Stomach (tissue), 8 donors: ENCODE measurements at regions not wholly inside any gene's neighbourhood (a gene's known extent, or its start where the extent isn't known, plus 50 kb on each side); places are given as distances from the start of the nearest gene placed in this dataset.

Source experiments
- DNase-seq, 2 donors: peaks; one replicate each; pipeline versions ENCODE4 v3.0.0 to v3.0.0-alpha.2; 2013 to 2019
- H3K27ac ChIP-seq, 5 donors: fragments of 200-600 bp in 4 of 5; sonication (generic) in 4 of 5; one replicate each; pipeline ENCODE4 v1.5.1; 2013 to 2019; ENCODE audit warnings: mild to moderate bottlenecking in 1 of 5, moderate library complexity in 1 of 5
- H3K27me3 ChIP-seq, 3 donors: fragments of 200-600 bp; sonication (generic); one replicate each; pipeline ENCODE4 v1.5.1; 2017 to 2019; ENCODE audit warnings: mixed run types in 1 of 3
- H3K36me3 ChIP-seq, 4 donors: fragments of 200-600 bp; sonication (generic); 1 replicate in 3 of 4; 2 replicates in 1 of 4; pipeline ENCODE4 v1.5.1; 2016 to 2019
- H3K4me1 ChIP-seq, 4 donors: fragments of 200-600 bp; sonication (generic); one replicate each; pipeline ENCODE4 v1.5.1; 2016 to 2019
- H3K4me3 ChIP-seq, 4 donors: fragments of 200-600 bp; sonication (generic) in 3 of 4; one replicate each; pipeline ENCODE4 v1.5.1; 2016 to 2019; ENCODE audit warnings: mild to moderate bottlenecking in 1 of 4
- H3K9me3 ChIP-seq, 4 donors: fragments of 200-600 bp; sonication (generic); one replicate each; pipeline ENCODE4 v1.5.1; 2016 to 2019
- EP300 ChIP-seq: sonication (generic); formaldehyde crosslinking; IDR thresholded peaks from one replicate; pipeline ENCODE4 v1.6.1; 2017; ENCODE audit warnings: antibody characterized with exemption
- POLR2A ChIP-seq, 4 donors: fragments of 450-650 bp; IDR thresholded peaks; one replicate each; pipeline ENCODE4 v1.6.1; 2016; ENCODE audit warnings: antibody characterized with exemption in 4 of 4, control low read depth in 2 of 4, mild to moderate bottlenecking in 1 of 4, moderate library complexity in 1 of 4
- POLR2AphosphoS5 ChIP-seq, 3 donors: sonication (generic); formaldehyde crosslinking; IDR thresholded peaks; one replicate each; pipeline ENCODE4 v1.6.1; 2016; ENCODE audit warnings: antibody characterized with exemption in 3 of 3
- WGBS, 5 donors: extraction: QIAGEN DNeasy Blood & Tissue Kit in 3 of 5; methylation state at CpG; one replicate each; pipeline versions ENCODE4 v1.1.5 to v1.1.7; 2013 to 2018; 5-methylcytosine and 5-hydroxymethylcytosine counted together
- intact Hi-C: fragments of 100-400 bp; cut with DNase I; formaldehyde crosslinking; loops from one replicate; pipeline ENCODE4 v1.15.1; 2023; ENCODE audit warnings: low total_unique reads
- TF ChIP-seq, protein P1 (sequence below), 7 experiments: fragments of 450-650 bp in 4 of 7; fragments of 200-600 bp in 3 of 7; sonication (generic) in 3 of 7; IDR thresholded peaks; one replicate each; pipeline ENCODE4 v1.5.1; 2016 to 2019; ENCODE audit warnings: antibody characterized with exemption in 7 of 7, control low read depth in 2 of 7, mild to moderate bottlenecking in 1 of 7
- donor health status: healthy with polysubstance abuse.
- donor health status: Bipolar disorder and iron deficiency.
- donor health status: healthy.

DNA sequence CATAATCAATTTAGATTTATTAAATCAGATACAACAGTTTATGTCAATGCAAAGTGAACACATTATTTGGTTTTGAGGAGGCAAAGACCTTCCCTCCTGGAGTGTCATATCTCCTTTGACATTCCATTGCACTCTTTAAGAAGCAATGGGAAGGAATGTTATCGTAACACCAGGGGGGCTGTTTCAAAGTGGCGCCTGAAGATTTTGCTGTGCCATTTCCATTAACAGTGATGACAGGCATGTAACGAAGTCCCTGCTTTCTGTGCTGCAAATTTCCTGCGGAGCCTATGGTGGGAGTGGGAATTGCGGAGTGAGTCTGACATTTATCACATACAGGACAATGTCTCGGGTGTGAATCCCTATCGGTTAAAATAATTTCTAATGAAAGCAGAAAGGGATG lies 499.6 kb upstream of the RAB6C start:
- no peaks in the 10 kb centered on the region for H3K9me3 ChIP-seq
- no peak overlapping the region for H3K4me3 ChIP-seq
- no peak for DNase-seq
- intact Hi-C loops, result no loop called here
- no peak for TF ChIP-seq POLR2AphosphoS5 (IDR thresholded peaks at IDR 0.05)
- H3K27me3 ChIP-seq, result no peaks in the 10 kb centered on the region
- H3K36me3 ChIP-seq, result no peaks in the 10 kb centered on the region
- H3K27ac ChIP-seq, result no peak overlapping the region
- WGBS, 5 donors, result 66 to 74% (median 69%) methylated on average over 7 of the region's 7 CpGs
- H3K4me1 ChIP-seq, result no peaks in the 10 kb centered on the region

DNA sequence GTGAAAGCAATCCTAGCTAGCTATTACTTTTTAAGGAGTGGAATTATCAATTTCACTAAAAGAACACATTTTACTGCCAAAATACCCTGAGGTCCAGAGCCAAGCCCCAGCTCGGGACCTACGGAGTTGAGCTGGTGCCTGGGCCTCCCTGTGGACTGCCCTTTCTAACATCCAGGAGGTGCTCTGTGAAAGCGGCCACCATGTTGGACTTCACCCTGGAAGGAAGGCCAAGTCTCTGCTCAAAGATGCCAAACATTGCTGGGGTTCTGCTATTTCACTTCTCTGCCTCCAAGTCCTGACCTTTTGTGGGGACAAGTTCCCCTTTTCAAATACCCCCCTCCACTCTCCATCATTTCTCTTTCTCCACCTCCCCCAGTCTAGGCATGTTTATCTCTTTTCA lies 498.7 kb upstream of the RAB6C start:
- Histone ChIP-seq H3K4me1 (no peaks in the 10 kb centered on the region), H3K4me3 (no peak overlapping the region), H3K27ac (no peak overlapping the region), H3K27me3 (no peaks in the 10 kb centered on the region), H3K36me3 (no peaks in the 10 kb centered on the region), H3K9me3 (no peaks in the 10 kb centered on the region)
- WGBS, 5 donors, result 75 to 83% (median 79%) methylated on average over 3 of the region's 3 CpGs
- TF ChIP-seq EP300, result no peak
- TF ChIP-seq, protein P1, sequence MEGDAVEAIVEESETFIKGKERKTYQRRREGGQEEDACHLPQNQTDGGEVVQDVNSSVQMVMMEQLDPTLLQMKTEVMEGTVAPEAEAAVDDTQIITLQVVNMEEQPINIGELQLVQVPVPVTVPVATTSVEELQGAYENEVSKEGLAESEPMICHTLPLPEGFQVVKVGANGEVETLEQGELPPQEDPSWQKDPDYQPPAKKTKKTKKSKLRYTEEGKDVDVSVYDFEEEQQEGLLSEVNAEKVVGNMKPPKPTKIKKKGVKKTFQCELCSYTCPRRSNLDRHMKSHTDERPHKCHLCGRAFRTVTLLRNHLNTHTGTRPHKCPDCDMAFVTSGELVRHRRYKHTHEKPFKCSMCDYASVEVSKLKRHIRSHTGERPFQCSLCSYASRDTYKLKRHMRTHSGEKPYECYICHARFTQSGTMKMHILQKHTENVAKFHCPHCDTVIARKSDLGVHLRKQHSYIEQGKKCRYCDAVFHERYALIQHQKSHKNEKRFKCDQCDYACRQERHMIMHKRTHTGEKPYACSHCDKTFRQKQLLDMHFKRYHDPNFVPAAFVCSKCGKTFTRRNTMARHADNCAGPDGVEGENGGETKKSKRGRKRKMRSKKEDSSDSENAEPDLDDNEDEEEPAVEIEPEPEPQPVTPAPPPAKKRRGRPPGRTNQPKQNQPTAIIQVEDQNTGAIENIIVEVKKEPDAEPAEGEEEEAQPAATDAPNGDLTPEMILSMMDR (IDR thresholded peaks at IDR 0.05), result no peak
- no peak for TF ChIP-seq POLR2AphosphoS5 (IDR thresholded peaks at IDR 0.05)
- no peak for TF ChIP-seq POLR2A (IDR thresholded peaks at IDR 0.05)
- no peak for DNase-seq
- intact Hi-C loops, result no loop called here

DNA sequence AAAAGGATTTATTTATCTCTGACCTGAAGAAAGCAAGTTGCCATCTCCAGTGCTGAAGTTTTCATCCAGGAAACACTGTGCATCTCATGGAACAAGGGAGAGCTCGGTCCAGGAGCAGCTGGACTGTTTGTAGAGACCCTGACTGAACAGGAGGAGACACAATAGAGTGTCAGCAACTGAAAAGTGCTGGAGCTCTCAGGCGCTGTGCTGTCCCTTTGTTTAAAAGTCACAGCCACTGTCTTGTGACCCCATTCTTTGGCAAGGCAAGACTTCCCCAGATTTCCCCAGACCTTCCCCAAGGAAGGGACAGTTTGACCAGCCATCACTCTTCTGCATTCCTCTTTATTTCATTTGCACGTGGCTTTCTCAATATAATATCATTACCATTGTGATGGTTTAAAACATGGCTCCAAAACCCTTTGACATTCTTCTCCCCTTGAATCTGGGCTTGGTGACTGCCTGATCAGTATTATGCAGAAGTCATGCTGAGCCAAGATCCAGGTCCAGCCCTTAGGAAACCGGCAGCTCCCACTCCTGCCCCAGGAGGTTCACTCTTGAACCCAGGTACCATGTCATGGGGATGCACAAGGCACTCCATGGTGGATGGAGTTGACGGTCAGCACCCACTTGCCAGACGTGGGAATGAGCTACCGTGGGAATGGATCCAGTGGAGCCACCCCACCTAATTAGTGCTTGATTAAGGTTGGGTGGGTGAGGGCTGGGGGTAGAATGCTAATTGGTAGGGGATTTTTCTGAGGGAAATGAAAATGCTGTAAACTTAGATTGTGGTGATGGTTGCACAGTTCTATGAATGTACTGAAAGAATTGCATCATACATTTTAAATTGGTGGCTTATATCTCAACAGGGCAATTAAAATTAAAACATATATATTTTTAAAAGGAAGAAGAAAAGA lies 497.9 kb upstream of the RAB6C start:
- no peak for DNase-seq
- intact Hi-C loops, result no loop called here
- H3K27ac ChIP-seq, result no peak overlapping the region
- no peaks in the 10 kb centered on the region for H3K27me3 ChIP-seq
- H3K9me3 ChIP-seq, result no peaks in the 10 kb centered on the region
- H3K4me1 ChIP-seq, result no peaks in the 10 kb centered on the region
- TF ChIP-seq POLR2AphosphoS5 (IDR thresholded peaks at IDR 0.05), result no peak
- TF ChIP-seq, protein P1 (IDR thresholded peaks at IDR 0.05), result no peak
- TF ChIP-seq EP300, result no peak
- TF ChIP-seq POLR2A (IDR thresholded peaks at IDR 0.05), result no peak
- H3K36me3 ChIP-seq, result no peaks in the 10 kb centered on the region
- no peak overlapping the region for H3K4me3 ChIP-seq
- 70 to 77% (median 75%) methylated on average over 7 of the region's 7 CpGs for WGBS, 5 donors

DNA sequence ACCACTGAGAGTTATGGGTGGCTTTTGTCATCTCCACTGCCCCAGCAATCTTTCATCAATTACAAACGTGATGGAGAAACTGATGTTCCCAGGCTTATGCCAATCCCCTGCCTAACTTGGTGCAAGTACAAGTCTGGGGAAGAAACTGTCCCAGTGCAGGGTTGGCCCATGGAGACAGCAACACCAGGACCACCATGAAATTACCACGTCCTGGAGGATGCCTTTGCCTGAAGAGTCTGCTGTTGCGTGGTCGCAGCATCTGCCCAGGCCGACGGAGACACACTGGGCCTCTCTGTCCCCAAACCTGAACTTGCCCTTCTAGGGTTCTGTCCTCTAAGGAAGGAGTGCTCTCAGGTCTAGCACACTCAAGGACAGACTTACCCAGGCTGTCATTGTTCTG lies 496.8 kb upstream of the RAB6C start:
- H3K4me1 ChIP-seq, result no peaks in the 10 kb centered on the region
- WGBS, 5 donors, result 85 to 93% (median 87%) methylated on average over 5 to 6 of the region's 6 CpGs
- no peak overlapping the region for H3K27ac ChIP-seq
- intact Hi-C loops, result no loop called here
- TF ChIP-seq POLR2AphosphoS5 (IDR thresholded peaks at IDR 0.05), result no peak
- no peak for TF ChIP-seq EP300
- TF ChIP-seq, protein P1 (IDR thresholded peaks at IDR 0.05), result no peak
- no peak for TF ChIP-seq POLR2A (IDR thresholded peaks at IDR 0.05)
- H3K27me3 ChIP-seq, result no peaks in the 10 kb centered on the region
- no peaks in the 10 kb centered on the region for H3K36me3 ChIP-seq
- H3K9me3 ChIP-seq, result no peaks in the 10 kb centered on the region
- H3K4me3 ChIP-seq, result no peak overlapping the region
- DNase-seq, result no peak

DNA sequence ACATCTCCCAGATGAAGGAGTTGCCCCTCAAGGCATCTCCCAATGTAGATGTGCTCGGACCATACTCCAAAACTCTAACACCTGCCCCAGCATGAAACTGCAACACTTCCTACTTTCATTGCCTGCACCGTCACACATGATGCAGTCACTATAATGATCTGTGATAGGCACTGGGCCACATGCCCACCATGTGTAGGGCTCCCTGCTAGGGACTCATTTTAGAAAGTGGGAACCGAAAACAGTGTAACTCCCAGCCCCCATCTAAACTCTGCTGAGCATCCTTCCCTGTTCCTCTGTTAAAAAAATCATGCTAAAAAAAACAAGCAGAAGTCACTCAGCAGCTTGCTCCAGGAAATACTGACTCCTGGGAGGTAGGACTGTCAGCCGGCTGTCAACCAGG lies 496.1 kb upstream of the RAB6C start:
- H3K4me1 ChIP-seq, result no peaks in the 10 kb centered on the region
- H3K27me3 ChIP-seq, result no peaks in the 10 kb centered on the region
- H3K4me3 ChIP-seq, result no peak overlapping the region
- no peaks in the 10 kb centered on the region for H3K36me3 ChIP-seq
- intact Hi-C loops, result no loop called here
- H3K27ac ChIP-seq, result no peak overlapping the region
- DNase-seq, result peak in 1 of 2 donors; percentile 26
- H3K9me3 ChIP-seq, result no peaks in the 10 kb centered on the region
- TF ChIP-seq POLR2A (IDR thresholded peaks at IDR 0.05) (no peak), POLR2AphosphoS5 (IDR thresholded peaks at IDR 0.05) (no peak), EP300 (no peak)
- TF ChIP-seq, protein P1 (IDR thresholded peaks at IDR 0.05), result no peak
- WGBS, 5 donors, result 62 to 80% (median 76%) methylated on average over 4 of the region's 4 CpGs
